H9 (cell line): ENCODE measurements at regions not wholly inside any gene's neighbourhood (a gene's known extent, or its start where the extent isn't known, plus 50 kb on each side); places are given as distances from the start of the nearest gene placed in this dataset.

ENCODE experiments used
- DNase-seq: peaks from one replicate; pipeline ENCODE4 v3.0.0-alpha.2; 2017
- H2AFZ ChIP-seq: one replicate; pipeline ENCODE4 v1.6.1; 2013; ENCODE audit warnings: mild to moderate bottlenecking, low read length, control low read depth, moderate library complexity
- H2AK5ac ChIP-seq: 2 replicates; pipeline ENCODE4 v1.6.1; 2013; ENCODE audit warnings: low read length, control low read depth, mixed read lengths; ENCODE audit not compliant: insufficient read length
- H2BK120ac ChIP-seq: one replicate; pipeline ENCODE4 v1.6.1; 2013; ENCODE audit warnings: low read depth, mild to moderate bottlenecking, low read length, control low read depth, inconsistent platforms; ENCODE audit not compliant: poor library complexity, severe bottlenecking
- H2BK12ac ChIP-seq: 2 replicates; pipeline ENCODE4 v1.6.1; 2013; ENCODE audit warnings: low read length, control low read depth, mixed read lengths, low read depth; ENCODE audit not compliant: insufficient read length
- H2BK15ac ChIP-seq: 2 replicates; pipeline ENCODE4 v1.6.1; 2013; ENCODE audit warnings: low read depth, low read length, control low read depth
- H2BK20ac ChIP-seq: one replicate; pipeline ENCODE4 v1.6.1; 2013; ENCODE audit warnings: low read depth, mild to moderate bottlenecking, low read length, control low read depth, inconsistent platforms; ENCODE audit not compliant: poor library complexity, severe bottlenecking
- H2BK5ac ChIP-seq: 2 replicates; pipeline ENCODE4 v1.6.1; 2013; ENCODE audit warnings: low read length, control low read depth, mixed read lengths; ENCODE audit not compliant: insufficient read length
- H3K14ac ChIP-seq: 2 replicates; pipeline ENCODE4 v1.6.1; 2013; ENCODE audit warnings: low read length, control low read depth; ENCODE audit not compliant: insufficient read depth
- H3K18ac ChIP-seq: 2 replicates; pipeline ENCODE4 v1.6.1; 2013; ENCODE audit warnings: low read depth, mild to moderate bottlenecking, mixed read lengths, low read length, control low read depth; ENCODE audit not compliant: insufficient read length
- H3K23ac ChIP-seq: 2 replicates; pipeline ENCODE4 v1.6.1; 2013; ENCODE audit warnings: low read length, control low read depth, mixed read lengths, low read depth; ENCODE audit not compliant: insufficient read length
- H3K23me2 ChIP-seq: 2 replicates; pipeline ENCODE4 v1.6.1; 2013; ENCODE audit warnings: low read depth, mild to moderate bottlenecking, mixed read lengths, low read length, control low read depth; ENCODE audit not compliant: insufficient read length, poor library complexity, severe bottlenecking
- H3K27ac ChIP-seq: 2 replicates; pipeline ENCODE4 v1.5.1; 2013; ENCODE audit warnings: low read length, control low read depth, mixed read lengths, low read depth; ENCODE audit not compliant: insufficient read length
- H3K27me3 ChIP-seq: 2 replicates; pipeline ENCODE4 v1.6.1; 2013; ENCODE audit warnings: low read length, control low read depth, inconsistent platforms; ENCODE audit not compliant: insufficient read depth
- H3K4ac ChIP-seq: 2 replicates; pipeline ENCODE4 v1.6.1; 2013; ENCODE audit warnings: low read depth, mild to moderate bottlenecking, control low read depth, inconsistent platforms, low read length, moderate library complexity
- H3K4me1 ChIP-seq: 2 replicates; pipeline ENCODE4 v1.6.1; 2013; ENCODE audit warnings: low read length, control low read depth, inconsistent platforms; ENCODE audit not compliant: insufficient read depth
- H3K4me2 ChIP-seq: 2 replicates; pipeline ENCODE4 v1.6.1; 2013; ENCODE audit warnings: low read length, control low read depth, mixed read lengths; ENCODE audit not compliant: insufficient read length, insufficient read depth
- H3K56ac ChIP-seq: 2 replicates; pipeline ENCODE4 v1.6.1; 2013; ENCODE audit warnings: low read depth, mild to moderate bottlenecking, mixed read lengths, low read length, control low read depth; ENCODE audit not compliant: insufficient read length
- H3K79me1 ChIP-seq: 2 replicates; pipeline ENCODE4 v1.6.1; 2013; ENCODE audit warnings: low read depth, mild to moderate bottlenecking, moderate library complexity, low read length, control low read depth, inconsistent platforms; ENCODE audit not compliant: insufficient read depth, poor library complexity, severe bottlenecking
- H3K79me2 ChIP-seq: 2 replicates; pipeline ENCODE4 v1.6.1; 2013; ENCODE audit warnings: low read length, control low read depth, inconsistent platforms; ENCODE audit not compliant: insufficient read depth
- H3K9ac ChIP-seq: 2 replicates; pipeline ENCODE4 v1.6.1; 2013; ENCODE audit warnings: low read length, control low read depth, mixed read lengths; ENCODE audit not compliant: insufficient read length; ENCODE audit errors: extremely low read depth
- H3K9me3 ChIP-seq: one replicate; pipeline ENCODE4 v1.6.1; 2013; ENCODE audit warnings: low read depth, low read length, inconsistent platforms; ENCODE audit not compliant: control insufficient read depth
- H3T11ph ChIP-seq: one replicate; pipeline ENCODE4 v1.6.1; 2013; ENCODE audit warnings: mild to moderate bottlenecking, low read length, control low read depth, inconsistent platforms
- H4K20me1 ChIP-seq: one replicate; pipeline ENCODE4 v1.6.1; 2013; ENCODE audit not compliant: control insufficient read depth, insufficient read length, insufficient read depth
- H4K5ac ChIP-seq: 2 replicates; pipeline ENCODE4 v1.6.1; 2013; ENCODE audit warnings: low read depth, mild to moderate bottlenecking, mixed read lengths, low read length, control low read depth; ENCODE audit not compliant: insufficient read length
- H4K8ac ChIP-seq: replicated peaks from 2 replicates; pipeline ENCODE4 v1.6.1; 2013; ENCODE audit warnings: low read length, control low read depth, mixed read lengths, low read depth; ENCODE audit not compliant: insufficient read length
- H4K91ac ChIP-seq: 2 replicates; pipeline ENCODE4 v1.6.1; 2013; ENCODE audit warnings: low read depth, mild to moderate bottlenecking, moderate library complexity, mixed read lengths, low read length, control low read depth; ENCODE audit not compliant: insufficient read length
- H3K27ac Mint-ChIP-seq, 3 experiments: 2 replicates in 2 of 3; 3 replicates in 1 of 3; pipeline ENCODE4 v1.8.0; 2020 to 2021; ENCODE audit warnings: mixed read lengths in 3 of 3, mild to moderate bottlenecking in 1 of 3, moderate library complexity in 1 of 3
- H3K27me3 Mint-ChIP-seq: 2 replicates; pipeline ENCODE4 v1.8.0; 2021; ENCODE audit warnings: low read depth, mild to moderate bottlenecking, moderate library complexity, mixed read lengths
- H3K36me3 Mint-ChIP-seq, 3 experiments: 2 replicates in 2 of 3; 3 replicates in 1 of 3; pipeline ENCODE4 v1.8.0; 2020 to 2021; ENCODE audit warnings: low read depth in 3 of 3, mixed read lengths in 3 of 3; ENCODE audit not compliant: insufficient read depth in 1 of 3
- H3K4me1 Mint-ChIP-seq, 2 experiments: 2 replicates each; pipeline ENCODE4 v1.8.0; 2020; ENCODE audit warnings: mixed read lengths in 2 of 2
- H3K4me3 Mint-ChIP-seq, 2 experiments: 2 replicates in 1 of 2; 3 replicates in 1 of 2; pipeline ENCODE4 v1.8.0; 2020 to 2021; ENCODE audit warnings: mild to moderate bottlenecking in 2 of 2, mixed read lengths in 2 of 2, moderate library complexity in 1 of 2
- H3K9me3 Mint-ChIP-seq, 2 experiments: 2 replicates in 1 of 2; 3 replicates in 1 of 2; pipeline ENCODE4 v1.8.0; 2020; ENCODE audit warnings: mild to moderate bottlenecking in 2 of 2, mixed read lengths in 2 of 2, moderate library complexity in 1 of 2
- CTCF ChIP-seq: fragments of 200-600 bp; sonication (generic); conservative IDR thresholded peaks from 3 replicates; pipeline ENCODE4 v1.8.0; 2021; ENCODE audit warnings: antibody characterized with exemption, mild to moderate bottlenecking
- WGBS: extraction: QIAGEN DNeasy Blood & Tissue Kit; methylation state at CpG from one replicate; pipeline ENCODE4 v1.1.7; 2013; ENCODE audit warnings: missing lambda C conversion rate, low lambda C conversion rate, mixed read lengths; ENCODE audit not compliant: insufficient read length; ENCODE audit errors: extremely low coverage; 5-methylcytosine and 5-hydroxymethylcytosine counted together

GRCh38 chr9:74255489-74255984, 241.6 kb upstream of the RORB start:
- H3K27ac Mint-ChIP-seq, result no peak overlapping the region
- Histone ChIP-seq H3K79me1 (no peaks in the 10 kb centered on the region), H4K8ac (no peak overlapping the region), H2BK5ac (no peak overlapping the region), H3K27me3 (no peaks in the 10 kb centered on the region), H2AFZ (no peak overlapping the region), H2AK5ac (no peak overlapping the region), H4K20me1 (no peaks in the 10 kb centered on the region), H3K23ac (no peak overlapping the region), H2BK20ac (no peak overlapping the region), H4K5ac (no peak overlapping the region), H3K27ac (no peak overlapping the region), H4K91ac (no peak overlapping the region), H3K4ac (no peak overlapping the region), H3K18ac (no peak overlapping the region), H3K56ac (no peak overlapping the region), H3T11ph (no peak overlapping the region), H3K23me2 (no peaks in the 10 kb centered on the region), H2BK120ac (no peak overlapping the region), H3K4me1 (no peaks in the 10 kb centered on the region), H2BK12ac (no peak overlapping the region), H3K9ac (no peak overlapping the region), H2BK15ac (no peak overlapping the region), H3K79me2 (no peaks in the 10 kb centered on the region), H3K14ac (no peak overlapping the region), H3K4me2 (no peak overlapping the region), H3K9me3 (no peaks in the 10 kb centered on the region)
- H3K4me1 Mint-ChIP-seq, result peaks cover 0 to 2% of the 10 kb centered on the region in 2 experiments; a peak in 1 of 4 replicates
- no peaks in the 10 kb centered on the region for H3K36me3 Mint-ChIP-seq
- H3K4me3 Mint-ChIP-seq, result no peak overlapping the region
- no peak for TF ChIP-seq CTCF
- no peaks in the 10 kb centered on the region for H3K27me3 Mint-ChIP-seq
- H3K9me3 Mint-ChIP-seq, result no peaks in the 10 kb centered on the region
- no peak for DNase-seq
- no CpG with 5 or more reads among the region's 4 CpGs for WGBS
